ENCODE measurements at regions not wholly inside any gene's neighbourhood (a gene's known extent, or its start where the extent isn't known, plus 50 kb on each side); places are given as distances from the start of the nearest gene placed in this dataset.

DNA sequence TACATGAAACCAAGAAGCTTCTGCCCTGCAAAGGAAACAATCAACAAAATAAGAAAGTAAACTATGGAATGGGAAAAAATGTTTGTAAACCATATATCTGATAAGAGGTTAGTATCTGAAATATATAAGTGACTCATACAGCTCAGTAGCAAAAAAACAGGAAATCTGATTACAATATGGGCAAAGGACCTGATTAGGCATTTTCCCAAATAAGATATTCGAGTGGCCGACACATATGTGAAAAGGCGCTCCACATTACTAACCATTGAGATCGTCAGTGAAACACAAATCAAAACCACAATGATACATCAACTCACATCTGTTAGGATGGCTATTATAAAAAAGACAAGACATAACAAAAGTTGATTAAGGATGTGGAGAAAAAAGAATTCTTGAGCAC lies 2818.6 kb upstream of the PCDH20 start:
- intact Hi-C loops (cut with micrococcal nuclease; ENCODE audit: unreplicated experiment), result no loop called here
- Histone ChIP-seq H3K36me3 (ENCODE audit: control insufficient read depth in 2 of 2, insufficient read depth in 2 of 2, low read length in 1 of 2) (no peaks in the 10 kb centered on the region), H3K9me3 (replicated peaks; ENCODE audit: control insufficient read depth, insufficient read depth, low read length) (no peaks in the 10 kb centered on the region), H3K27ac (ENCODE audit: control insufficient read depth, insufficient read depth) (no peak overlapping the region), H3K9ac (ENCODE audit: control insufficient read depth, insufficient read depth, low read length) (no peak overlapping the region), H3K27me3 (replicated peaks in 1 of 2; ENCODE audit: control insufficient read depth in 2 of 2, insufficient read depth in 2 of 2, low read length in 1 of 2) (no peaks in the 10 kb centered on the region), H3K4me3 (no peak overlapping the region), H2AFZ (ENCODE audit: control insufficient read depth, low read depth, low read length) (no peak overlapping the region), H3K4me2 (ENCODE audit: control insufficient read depth, insufficient read depth) (no peak overlapping the region), H4K20me1 (ENCODE audit: control insufficient read depth, insufficient read depth) (no peaks in the 10 kb centered on the region), H3K79me2 (ENCODE audit: control insufficient read depth, insufficient read depth, low read length) (no peaks in the 10 kb centered on the region), H3K4me1 (ENCODE audit: control insufficient read depth, insufficient read depth, low read length) (no peaks in the 10 kb centered on the region)
- 55% methylated on average over 4 of the region's 4 CpGs for WGBS (ENCODE audit: insufficient coverage, insufficient replicate concordance, low lambda C conversion rate, missing lambda C conversion rate)
- TF ChIP-seq TCF7 (IDR thresholded peaks at IDR 0.05; ENCODE audit: borderline replicate concordance), result no peak
- no peak for DNase-seq (ENCODE audit: low read depth, low spot score)
- in situ Hi-C loops (cut with MboI), result no loop called here
- ChIA-PET SMC1A (ENCODE audit: uncharacterized antibody, unreplicated experiment) (no interaction called here), POLR2A (no interaction called here), RAD21 (ENCODE audit: unreplicated experiment) (no interaction called here), CTCF (no interaction called here)
- no peak for ATAC-seq
- no TSS peak for BruUV-seq (replicated peaks)
- no peak for FAIRE-seq

DNA sequence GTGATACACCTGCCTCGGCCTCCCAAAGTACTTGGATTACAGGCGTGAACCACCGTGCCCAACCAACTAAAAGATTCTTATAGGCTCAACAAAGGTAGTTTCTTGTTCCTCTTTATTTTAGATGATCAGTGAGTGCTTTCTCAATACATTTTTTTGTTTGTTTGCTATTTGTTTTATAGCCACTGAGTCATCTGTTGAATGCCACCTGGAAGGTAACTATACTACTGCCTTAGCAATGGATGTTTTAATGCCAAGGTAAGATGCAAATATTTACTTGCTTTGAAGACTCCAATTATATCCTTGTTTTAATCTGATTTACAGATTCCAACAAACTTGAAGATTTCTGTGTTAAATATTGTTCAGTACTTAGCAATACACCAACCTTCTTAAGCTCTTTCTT lies 2807.4 kb upstream of the PCDH20 start:
- Histone ChIP-seq H3K27me3 (replicated peaks in 1 of 2; ENCODE audit: control insufficient read depth in 2 of 2, insufficient read depth in 2 of 2, low read length in 1 of 2) (no peaks in the 10 kb centered on the region), H3K4me3 (no peak overlapping the region), H3K36me3 (ENCODE audit: control insufficient read depth in 2 of 2, insufficient read depth in 2 of 2, low read length in 1 of 2) (no peaks in the 10 kb centered on the region), H4K20me1 (ENCODE audit: control insufficient read depth, insufficient read depth) (no peaks in the 10 kb centered on the region), H3K4me2 (ENCODE audit: control insufficient read depth, insufficient read depth) (no peak overlapping the region), H2AFZ (ENCODE audit: control insufficient read depth, low read depth, low read length) (no peak overlapping the region), H3K9ac (ENCODE audit: control insufficient read depth, insufficient read depth, low read length) (no peak overlapping the region), H3K4me1 (ENCODE audit: control insufficient read depth, insufficient read depth, low read length) (no peaks in the 10 kb centered on the region), H3K79me2 (ENCODE audit: control insufficient read depth, insufficient read depth, low read length) (no peaks in the 10 kb centered on the region), H3K9me3 (replicated peaks; ENCODE audit: control insufficient read depth, insufficient read depth, low read length) (no peaks in the 10 kb centered on the region), H3K27ac (ENCODE audit: control insufficient read depth, insufficient read depth) (no peak overlapping the region)
- in situ Hi-C loops (cut with MboI), result no loop called here
- FAIRE-seq (no peak), ATAC-seq (no peak), DNase-seq (ENCODE audit: low read depth, low spot score) (no peak)
- POLR2A ChIA-PET, result no interaction called here
- RAD21 ChIA-PET (ENCODE audit: unreplicated experiment), result no interaction called here
- SMC1A ChIA-PET (ENCODE audit: uncharacterized antibody, unreplicated experiment), result no interaction called here
- CTCF ChIA-PET, result no interaction called here
- WGBS (ENCODE audit: insufficient coverage, insufficient replicate concordance, low lambda C conversion rate, missing lambda C conversion rate), result 33% methylated on average over 3 of the region's 3 CpGs
- no TSS peak for BruUV-seq (replicated peaks)
- intact Hi-C loops (cut with micrococcal nuclease; ENCODE audit: unreplicated experiment), result no loop called here
- no peak for TF ChIP-seq PAX8 (IDR thresholded peaks at IDR 0.05)
- no peak for TF ChIP-seq CREM (IDR thresholded peaks at IDR 0.05; ENCODE audit: low read depth)
- TF ChIP-seq ZSCAN29 (IDR thresholded peaks at IDR 0.05), result no peak
- TF ChIP-seq KDM1A (IDR thresholded peaks at IDR 0.05; ENCODE audit: borderline replicate concordance), result no peak
- TF ChIP-seq, protein P1, sequence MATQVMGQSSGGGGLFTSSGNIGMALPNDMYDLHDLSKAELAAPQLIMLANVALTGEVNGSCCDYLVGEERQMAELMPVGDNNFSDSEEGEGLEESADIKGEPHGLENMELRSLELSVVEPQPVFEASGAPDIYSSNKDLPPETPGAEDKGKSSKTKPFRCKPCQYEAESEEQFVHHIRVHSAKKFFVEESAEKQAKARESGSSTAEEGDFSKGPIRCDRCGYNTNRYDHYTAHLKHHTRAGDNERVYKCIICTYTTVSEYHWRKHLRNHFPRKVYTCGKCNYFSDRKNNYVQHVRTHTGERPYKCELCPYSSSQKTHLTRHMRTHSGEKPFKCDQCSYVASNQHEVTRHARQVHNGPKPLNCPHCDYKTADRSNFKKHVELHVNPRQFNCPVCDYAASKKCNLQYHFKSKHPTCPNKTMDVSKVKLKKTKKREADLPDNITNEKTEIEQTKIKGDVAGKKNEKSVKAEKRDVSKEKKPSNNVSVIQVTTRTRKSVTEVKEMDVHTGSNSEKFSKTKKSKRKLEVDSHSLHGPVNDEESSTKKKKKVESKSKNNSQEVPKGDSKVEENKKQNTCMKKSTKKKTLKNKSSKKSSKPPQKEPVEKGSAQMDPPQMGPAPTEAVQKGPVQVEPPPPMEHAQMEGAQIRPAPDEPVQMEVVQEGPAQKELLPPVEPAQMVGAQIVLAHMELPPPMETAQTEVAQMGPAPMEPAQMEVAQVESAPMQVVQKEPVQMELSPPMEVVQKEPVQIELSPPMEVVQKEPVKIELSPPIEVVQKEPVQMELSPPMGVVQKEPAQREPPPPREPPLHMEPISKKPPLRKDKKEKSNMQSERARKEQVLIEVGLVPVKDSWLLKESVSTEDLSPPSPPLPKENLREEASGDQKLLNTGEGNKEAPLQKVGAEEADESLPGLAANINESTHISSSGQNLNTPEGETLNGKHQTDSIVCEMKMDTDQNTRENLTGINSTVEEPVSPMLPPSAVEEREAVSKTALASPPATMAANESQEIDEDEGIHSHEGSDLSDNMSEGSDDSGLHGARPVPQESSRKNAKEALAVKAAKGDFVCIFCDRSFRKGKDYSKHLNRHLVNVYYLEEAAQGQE (IDR thresholded peaks at IDR 0.05; ENCODE audit: low read depth, low read length), result no peak
- TF ChIP-seq SMC3 (IDR thresholded peaks at IDR 0.05; ENCODE audit: borderline replicate concordance, low read length), result no peak
- no peak for TF ChIP-seq ZNF217 (IDR thresholded peaks at IDR 0.05)
- TF ChIP-seq NFYA (IDR thresholded peaks at IDR 0.05; ENCODE audit: borderline replicate concordance, low read depth, low read length), result no peak
- TF ChIP-seq ZNF384 (IDR thresholded peaks at IDR 0.05; ENCODE audit: borderline replicate concordance, low read depth, low read length), result no peak
- TF ChIP-seq HCFC1 (IDR thresholded peaks at IDR 0.05; ENCODE audit: low read length), result no peak
- TF ChIP-seq, protein P2, sequence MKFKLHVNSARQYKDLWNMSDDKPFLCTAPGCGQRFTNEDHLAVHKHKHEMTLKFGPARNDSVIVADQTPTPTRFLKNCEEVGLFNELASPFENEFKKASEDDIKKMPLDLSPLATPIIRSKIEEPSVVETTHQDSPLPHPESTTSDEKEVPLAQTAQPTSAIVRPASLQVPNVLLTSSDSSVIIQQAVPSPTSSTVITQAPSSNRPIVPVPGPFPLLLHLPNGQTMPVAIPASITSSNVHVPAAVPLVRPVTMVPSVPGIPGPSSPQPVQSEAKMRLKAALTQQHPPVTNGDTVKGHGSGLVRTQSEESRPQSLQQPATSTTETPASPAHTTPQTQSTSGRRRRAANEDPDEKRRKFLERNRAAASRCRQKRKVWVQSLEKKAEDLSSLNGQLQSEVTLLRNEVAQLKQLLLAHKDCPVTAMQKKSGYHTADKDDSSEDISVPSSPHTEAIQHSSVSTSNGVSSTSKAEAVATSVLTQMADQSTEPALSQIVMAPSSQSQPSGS (IDR thresholded peaks at IDR 0.05; ENCODE audit: low read length), result no peak
- TF ChIP-seq, protein P3, sequence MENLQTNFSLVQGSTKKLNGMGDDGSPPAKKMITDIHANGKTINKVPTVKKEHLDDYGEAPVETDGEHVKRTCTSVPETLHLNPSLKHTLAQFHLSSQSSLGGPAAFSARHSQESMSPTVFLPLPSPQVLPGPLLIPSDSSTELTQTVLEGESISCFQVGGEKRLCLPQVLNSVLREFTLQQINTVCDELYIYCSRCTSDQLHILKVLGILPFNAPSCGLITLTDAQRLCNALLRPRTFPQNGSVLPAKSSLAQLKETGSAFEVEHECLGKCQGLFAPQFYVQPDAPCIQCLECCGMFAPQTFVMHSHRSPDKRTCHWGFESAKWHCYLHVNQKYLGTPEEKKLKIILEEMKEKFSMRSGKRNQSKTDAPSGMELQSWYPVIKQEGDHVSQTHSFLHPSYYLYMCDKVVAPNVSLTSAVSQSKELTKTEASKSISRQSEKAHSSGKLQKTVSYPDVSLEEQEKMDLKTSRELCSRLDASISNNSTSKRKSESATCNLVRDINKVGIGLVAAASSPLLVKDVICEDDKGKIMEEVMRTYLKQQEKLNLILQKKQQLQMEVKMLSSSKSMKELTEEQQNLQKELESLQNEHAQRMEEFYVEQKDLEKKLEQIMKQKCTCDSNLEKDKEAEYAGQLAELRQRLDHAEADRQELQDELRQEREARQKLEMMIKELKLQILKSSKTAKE (IDR thresholded peaks at IDR 0.05; ENCODE audit: low read depth, poor library complexity, severe bottlenecking), result no peak
